ENCODE measurements at regions not wholly inside any gene's neighbourhood (a gene's known extent, or its start where the extent isn't known, plus 50 kb on each side); places are given as distances from the start of the nearest gene placed in this dataset.

- intact Hi-C loops (cut with DNase I) = no loop called here
- no peaks in the 10 kb centered on the region for H3K27me3 ChIP-seq (ENCODE audit: low read depth)
- H3K9me3 ChIP-seq = no peaks in the 10 kb centered on the region
- no peak overlapping the region for H3K4me3 ChIP-seq
- H3K27ac ChIP-seq = no peak overlapping the region
- ATAC-seq (no peak), DNase-seq (no peak)
- no peak for TF ChIP-seq CTCF (IDR thresholded peaks at IDR 0.05)
- no peaks in the 10 kb centered on the region for H3K4me1 ChIP-seq
- H3K36me3 ChIP-seq = no peaks in the 10 kb centered on the region
These were observed 86.2 kb downstream of the MCFD2 start for GRCh38 chr2:46829231-46829995.

- no peaks in the 10 kb centered on the region for H3K36me3 ChIP-seq
- no peaks in the 10 kb centered on the region for H3K9me3 ChIP-seq
- no peak for DNase-seq
- TF ChIP-seq CTCF (IDR thresholded peaks at IDR 0.05) = no peak
- intact Hi-C loops (cut with DNase I) = no loop called here
- no peaks in the 10 kb centered on the region for H3K27me3 ChIP-seq (ENCODE audit: low read depth)
- no peak overlapping the region for H3K27ac ChIP-seq
- ATAC-seq = no peak
- H3K4me1 ChIP-seq = no peaks in the 10 kb centered on the region
- H3K4me3 ChIP-seq = no peak overlapping the region
These were observed 86.9 kb downstream of the MCFD2 start for GRCh38 chr2:46828491-46829230.

GRCh38 chr2:46828135-46828438, 87.5 kb downstream of the MCFD2 start:
- no peaks in the 10 kb centered on the region for H3K9me3 ChIP-seq
- H3K4me1 ChIP-seq = no peaks in the 10 kb centered on the region
- no peak overlapping the region for H3K4me3 ChIP-seq
- intact Hi-C loops (cut with DNase I) = no loop called here
- TF ChIP-seq CTCF (IDR thresholded peaks at IDR 0.05) = no peak
- H3K36me3 ChIP-seq = no peaks in the 10 kb centered on the region
- no peaks in the 10 kb centered on the region for H3K27me3 ChIP-seq (ENCODE audit: low read depth)
- H3K27ac ChIP-seq = no peak overlapping the region
- ATAC-seq (no peak), DNase-seq (no peak)

GRCh38 chr2:46827274-46828134, 88.1 kb downstream of the MCFD2 start:
- DNase-seq (no peak), ATAC-seq (no peak)
- intact Hi-C loops (cut with DNase I) = no loop called here
- no peaks in the 10 kb centered on the region for H3K9me3 ChIP-seq
- no peaks in the 10 kb centered on the region for H3K27me3 ChIP-seq (ENCODE audit: low read depth)
- H3K4me1 ChIP-seq = no peaks in the 10 kb centered on the region
- no peak overlapping the region for H3K4me3 ChIP-seq
- no peaks in the 10 kb centered on the region for H3K36me3 ChIP-seq
- no peak overlapping the region for H3K27ac ChIP-seq
- TF ChIP-seq CTCF (IDR thresholded peaks at IDR 0.05) = no peak

GRCh38 chr2:46826569-46827245, 88.9 kb downstream of the MCFD2 start:
- H3K4me3 ChIP-seq = no peak overlapping the region
- no peak for TF ChIP-seq CTCF (IDR thresholded peaks at IDR 0.05)
- DNase-seq (no peak), ATAC-seq (no peak)
- no peaks in the 10 kb centered on the region for H3K27me3 ChIP-seq (ENCODE audit: low read depth)
- no peak overlapping the region for H3K27ac ChIP-seq
- no peaks in the 10 kb centered on the region for H3K36me3 ChIP-seq
- no peaks in the 10 kb centered on the region for H3K9me3 ChIP-seq
- no peaks in the 10 kb centered on the region for H3K4me1 ChIP-seq
- intact Hi-C loops (cut with DNase I) = no loop called here

All from lower lobe of right lung (tissue), 2 donors.